GM21423 (cell line): ENCODE measurements at regions not wholly inside any gene's neighbourhood (a gene's known extent, or its start where the extent isn't known, plus 50 kb on each side); places are given as distances from the start of the nearest gene placed in this dataset.
"Not testable (repeated sequence)": the region's sequence is repeated elsewhere in the genome, so short reads cannot be mapped to it uniquely, and the experiment has no call there.

Experiments
- ATAC-seq: cut with Tn5 transposase; IDR thresholded peaks from one replicate; pipeline ENCODE4 v1.9.1; 2021; ENCODE audit warnings: mild to moderate bottlenecking, moderate library complexity; ENCODE audit not compliant: unreplicated experiment

- no peak for ATAC-seq
Observed at GRCh38 chr10:61061923-61062504, 118.0 kb upstream of the RHOBTB1 start.

DNA sequence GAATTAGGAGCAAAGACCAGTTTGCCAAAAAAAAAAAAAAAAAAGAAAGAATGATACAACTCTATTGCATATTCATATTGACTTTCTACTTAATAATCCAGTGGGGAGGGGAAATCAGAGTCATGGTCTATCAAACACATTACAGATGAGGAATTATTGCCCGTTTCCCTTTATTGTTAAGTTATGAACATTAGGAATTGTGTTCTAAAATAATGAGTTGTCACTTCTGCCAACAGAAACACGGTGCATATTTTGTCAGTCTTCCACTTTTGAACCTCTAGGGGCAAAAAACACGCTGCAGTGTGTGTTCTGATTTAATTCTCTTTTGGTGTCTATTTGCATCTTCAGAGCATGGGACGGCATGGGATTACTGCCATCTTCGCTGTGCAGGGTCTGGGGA is 115.7 kb upstream of the RHOBTB1 start:
- ATAC-seq = no peak

GRCh38 chr10:61052469-61053205 is 108.7 kb upstream of the RHOBTB1 start:
- ATAC-seq = no peak

- ATAC-seq = no peak
Observed at GRCh38 chr10:61051344-61051743, 107.4 kb upstream of the RHOBTB1 start.

DNA sequence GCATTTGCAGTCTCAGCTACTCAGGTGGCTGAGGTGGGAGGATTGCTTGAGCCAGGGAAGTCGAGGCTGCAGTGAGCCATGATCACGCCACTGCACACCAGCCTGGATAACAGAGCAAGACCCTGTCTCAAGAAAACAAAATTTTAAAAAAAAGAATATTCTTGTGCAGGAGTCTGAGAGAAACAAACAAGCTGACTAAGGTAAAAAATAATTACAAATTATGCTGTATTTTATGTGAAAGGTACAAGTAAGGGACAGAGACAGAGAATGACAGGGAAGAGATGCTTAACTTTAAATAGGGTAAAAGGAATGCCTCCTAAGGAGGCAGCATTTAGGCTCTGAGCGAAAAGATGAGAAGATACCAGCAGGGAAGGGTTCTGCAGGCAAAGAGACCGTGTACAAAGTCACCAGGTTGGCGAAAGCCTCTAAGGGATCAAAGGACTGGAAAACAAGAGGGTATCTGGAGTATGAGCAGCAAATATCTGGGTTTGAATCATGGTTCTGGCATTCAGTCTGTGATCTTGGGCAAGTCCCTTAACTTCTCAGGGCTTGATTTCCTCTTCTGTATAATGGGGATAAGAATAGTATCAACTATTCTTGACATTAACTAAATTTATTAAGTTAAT is 106.2 kb upstream of the RHOBTB1 start:
- no peak for ATAC-seq

DNA sequence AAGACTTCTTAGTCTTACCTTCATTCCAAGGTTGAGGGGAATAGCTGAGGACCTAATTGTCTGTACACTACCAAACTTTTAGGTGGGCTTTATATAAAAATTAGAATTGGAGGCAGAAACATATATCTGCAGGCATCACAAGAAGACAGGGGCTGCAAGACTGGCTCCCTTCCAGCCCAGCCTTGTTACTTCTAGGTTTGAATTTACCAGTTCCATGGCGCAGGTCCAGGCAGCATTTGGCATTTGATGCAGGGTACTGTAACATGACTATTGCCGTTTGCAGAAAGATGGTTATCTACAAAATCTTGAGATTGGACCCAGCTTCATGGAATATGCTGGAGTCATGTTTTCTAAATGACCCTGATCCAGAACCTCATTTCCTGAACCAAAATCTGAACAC is 105.4 kb upstream of the RHOBTB1 start:
- ATAC-seq = no peak

- ATAC-seq = no peak
Observed at GRCh38 chr10:61047788-61048560, 104.0 kb upstream of the RHOBTB1 start.

DNA sequence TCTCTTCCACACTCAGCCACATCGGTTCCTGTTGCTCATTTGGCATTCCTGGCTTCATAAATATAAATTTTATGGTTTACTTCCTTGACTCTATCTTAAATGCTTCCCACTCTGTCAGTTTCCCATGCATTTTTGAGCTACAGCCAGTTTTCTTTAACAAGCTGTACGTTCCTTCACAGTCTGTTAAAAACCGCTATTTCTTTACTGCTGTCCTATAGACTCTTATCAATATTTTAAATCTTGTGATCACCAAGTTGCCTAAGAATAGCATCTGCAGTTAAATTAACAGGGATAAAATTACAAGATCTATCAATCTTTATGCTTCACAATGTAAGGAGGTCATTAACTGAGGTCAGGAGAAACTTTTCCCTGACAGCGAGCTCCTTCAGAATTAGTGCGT is 103.1 kb upstream of the RHOBTB1 start:
- ATAC-seq = no peak

DNA sequence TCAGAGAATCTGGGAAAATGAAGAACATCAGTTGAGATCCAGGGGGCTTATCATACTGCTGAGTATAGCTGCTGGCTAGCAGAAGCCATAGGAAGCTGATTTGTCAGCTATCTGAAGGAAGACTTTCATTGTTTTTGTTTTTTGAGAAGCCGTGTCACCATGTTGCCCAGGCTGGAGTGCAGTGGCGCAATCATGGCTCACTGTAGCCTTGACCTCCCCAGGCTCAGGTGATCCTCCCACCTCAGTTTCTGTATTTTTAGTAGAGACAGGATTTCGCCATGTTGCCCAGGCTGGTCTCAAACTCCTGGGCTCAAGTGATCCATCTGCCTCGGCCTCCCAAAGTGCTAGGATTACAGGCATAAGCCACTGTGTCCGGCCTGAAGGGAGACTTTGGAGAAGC is 101.5 kb upstream of the RHOBTB1 start:
- not testable (repeated sequence) for ATAC-seq

- no peak for ATAC-seq
Observed at GRCh38 chr10:61042533-61042932, 98.5 kb upstream of the RHOBTB1 start.

DNA sequence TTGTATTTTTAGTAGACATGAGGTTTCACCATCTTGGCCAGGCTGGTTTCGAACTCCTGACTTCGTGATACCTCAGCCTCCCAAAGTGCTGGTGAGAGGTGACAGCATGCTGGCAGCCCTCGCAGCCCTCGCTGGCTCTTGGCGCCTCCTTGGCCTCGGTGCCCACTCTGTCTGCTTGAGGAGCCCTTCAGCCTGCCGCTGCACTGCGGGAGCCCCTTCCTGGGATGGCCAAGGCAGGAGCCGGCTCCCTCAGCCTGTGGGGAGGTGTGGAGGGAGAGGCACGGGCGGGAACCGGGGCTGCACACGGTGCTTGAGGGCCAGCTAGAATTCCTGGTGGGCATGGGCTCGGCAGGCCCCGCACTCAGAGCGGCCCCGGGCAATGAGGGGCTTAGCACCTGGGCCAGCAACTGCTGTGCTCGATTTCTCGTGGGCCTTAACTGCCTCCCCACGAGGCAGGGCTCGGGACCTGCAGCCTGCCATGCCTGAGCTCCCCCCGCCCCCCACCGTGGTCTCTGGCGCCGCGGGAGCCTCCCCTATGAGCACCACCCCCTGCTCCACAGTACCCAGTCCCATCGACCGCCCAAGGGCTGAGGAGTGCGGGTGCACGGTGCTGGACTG is 96.5 kb upstream of the RHOBTB1 start:
- no peak for ATAC-seq

DNA sequence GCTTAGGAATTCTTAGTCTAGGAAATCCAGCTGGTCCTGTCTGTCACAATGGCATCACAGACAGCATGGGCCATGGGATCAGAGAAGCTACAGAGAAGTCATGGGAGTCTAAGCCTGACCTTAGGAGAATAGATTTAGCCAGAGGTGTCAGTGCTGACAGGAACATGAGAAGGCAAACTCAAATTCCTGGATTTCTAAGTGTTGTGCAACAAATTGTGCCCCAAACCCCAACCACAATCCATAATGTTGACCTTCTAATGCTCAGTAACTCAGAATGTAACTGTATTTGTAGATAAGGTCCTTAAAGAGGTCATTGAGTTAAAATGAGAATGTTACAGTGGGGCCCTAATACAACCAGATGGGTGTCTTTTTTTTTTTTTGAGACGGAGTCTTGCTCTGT is 95.9 kb upstream of the RHOBTB1 start:
- no peak for ATAC-seq

DNA sequence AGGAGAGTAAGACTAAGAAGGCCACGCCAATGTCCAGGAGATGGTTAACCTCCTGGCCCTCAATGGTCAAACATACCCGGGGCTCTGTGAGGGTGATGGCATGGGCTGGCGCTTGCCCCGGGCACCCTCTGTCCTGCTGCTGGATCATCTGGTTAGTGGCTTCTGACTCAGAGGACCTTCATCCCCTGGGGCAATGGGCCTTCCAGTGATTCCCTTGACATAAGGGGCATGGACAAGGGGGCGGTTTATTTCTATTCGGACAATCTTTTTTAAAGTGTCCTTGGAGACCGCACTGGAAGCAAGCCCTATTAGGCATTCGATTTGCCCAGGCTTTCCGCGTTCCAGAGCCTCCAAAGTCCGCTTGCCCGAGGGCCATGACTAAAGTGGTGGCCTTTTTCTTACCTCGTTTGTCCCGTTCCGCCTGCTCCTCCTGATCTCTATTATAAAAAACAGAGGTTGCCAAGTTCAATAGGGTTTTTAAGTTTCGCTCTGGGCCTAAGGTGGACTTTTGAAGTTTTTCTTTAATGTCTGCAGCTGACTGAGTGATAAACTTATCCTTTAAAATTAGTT is 93.4 kb upstream of the RHOBTB1 start:
- ATAC-seq = not testable (repeated sequence)

DNA sequence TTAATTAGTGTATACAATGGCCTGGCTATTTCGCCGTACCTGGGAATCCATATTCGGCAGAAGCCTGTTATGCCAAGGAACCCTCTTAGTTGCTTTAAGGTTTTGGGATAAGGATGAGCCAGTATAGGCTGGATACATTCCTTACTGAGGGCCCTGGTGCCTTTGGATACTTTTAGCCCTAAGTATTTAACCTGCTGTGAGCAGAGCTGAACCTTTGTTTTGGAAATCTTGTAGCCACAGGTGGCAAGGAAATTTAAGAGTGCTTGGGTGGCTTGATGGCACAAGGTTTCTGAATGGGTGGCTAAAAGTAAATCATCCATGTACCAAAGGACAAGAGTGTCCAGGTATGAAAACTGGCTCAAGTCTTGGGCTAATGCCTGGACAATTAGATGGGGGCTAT is 92.2 kb upstream of the RHOBTB1 start:
- ATAC-seq = not testable (repeated sequence)

DNA sequence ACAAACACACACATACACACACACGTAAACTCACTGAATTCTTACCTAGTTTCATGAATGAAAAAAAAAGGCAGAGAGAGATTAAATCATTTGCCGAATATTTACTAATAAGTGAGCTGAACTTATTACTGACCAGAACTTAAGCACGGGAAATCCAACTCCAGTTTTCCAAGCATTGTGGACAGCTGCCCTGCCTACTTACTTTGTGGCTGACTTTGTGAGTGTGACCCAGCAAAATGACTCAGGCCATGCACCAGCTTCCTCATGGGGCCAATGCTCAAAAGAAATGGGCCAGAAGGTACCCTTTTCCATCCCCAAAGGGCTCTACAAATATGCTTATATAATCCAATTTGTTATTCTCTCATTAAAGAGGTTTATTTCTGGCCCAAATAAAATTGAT is 87.4 kb upstream of the RHOBTB1 start:
- ATAC-seq = no peak

GRCh38 chr10:61029411-61029810 is 85.4 kb upstream of the RHOBTB1 start:
- no peak for ATAC-seq

GRCh38 chr10:61028861-61029361 is 84.9 kb upstream of the RHOBTB1 start:
- ATAC-seq = no peak

- ATAC-seq = no peak
Observed at GRCh38 chr10:61024856-61025201, 80.8 kb upstream of the RHOBTB1 start.

DNA sequence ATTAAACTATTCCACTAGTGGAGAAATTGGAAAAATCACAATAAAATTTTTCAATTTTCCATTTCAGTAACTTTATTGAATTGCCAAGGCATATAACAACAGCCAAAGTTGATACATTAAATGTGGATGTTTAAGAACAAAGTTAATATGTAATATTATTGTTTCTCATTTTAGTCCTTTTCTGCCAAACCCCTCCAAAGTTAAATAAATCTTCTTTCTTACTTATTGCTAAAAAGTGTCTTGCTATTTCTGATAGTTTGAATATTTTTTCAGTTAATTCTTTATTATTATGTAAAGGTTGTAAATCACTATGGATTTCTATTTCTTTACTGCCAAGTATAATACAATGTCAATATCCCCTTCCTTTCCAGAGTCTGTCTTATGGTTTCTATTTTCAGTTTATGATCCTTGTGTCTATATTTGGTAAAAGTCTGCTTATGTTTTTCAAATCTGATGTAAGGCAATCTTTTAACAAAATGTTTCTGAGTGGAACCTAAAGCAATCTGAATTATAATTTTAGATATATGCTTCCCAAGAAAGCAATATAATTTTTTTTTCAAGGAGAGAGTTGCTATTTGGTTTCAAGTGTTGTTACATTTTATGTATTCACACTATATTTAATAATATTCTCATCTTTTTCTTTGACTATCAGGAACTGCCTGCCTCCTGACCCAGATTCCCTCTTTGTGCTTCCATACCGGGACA is 80.3 kb upstream of the RHOBTB1 start:
- ATAC-seq = no peak

- ATAC-seq = no peak
Observed at GRCh38 chr10:61023053-61023452, 79.1 kb upstream of the RHOBTB1 start.
